ENCODE measurements at regions not wholly inside any gene's neighbourhood (a gene's known extent, or its start where the extent isn't known, plus 50 kb on each side); places are given as distances from the start of the nearest gene placed in this dataset.

GRCh38 chr1:199690496-199690895, 337.0 kb upstream of the NR5A2 start:
- H3K9ac ChIP-seq (ENCODE audit: low read depth, low read length) = no peak overlapping the region
- H3K27me3 ChIP-seq (ENCODE audit: insufficient read depth, low read length, poor library complexity) = peaks cover 56% of the 10 kb centered on the region
- H3K9me3 ChIP-seq (ENCODE audit: insufficient read depth, low read length, severe bottlenecking) = no peaks in the 10 kb centered on the region
- H3K36me3 ChIP-seq (ENCODE audit: insufficient read depth, low read length) = no peaks in the 10 kb centered on the region
- no peak overlapping the region for H3K27ac ChIP-seq (ENCODE audit: low read length)
- 0 out of 2 replicates have a peak, but pooled peaks cover 2% of the 10 kb centered on the region for H4K20me1 ChIP-seq (ENCODE audit: insufficient read depth, low read length)
- H2AFZ ChIP-seq (ENCODE audit: low read depth, low read length) = no peak overlapping the region
- H3K4me1 ChIP-seq (ENCODE audit: insufficient read depth, low read length) = no peaks in the 10 kb centered on the region
- H3K79me2 ChIP-seq (ENCODE audit: insufficient read depth, low read length) = no peaks in the 10 kb centered on the region
- DNase-seq (no peak), ATAC-seq (ENCODE audit: insufficient read depth, low read depth) (no peak)
- TF ChIP-seq EZH2 (IDR thresholded peaks at IDR 0.05; ENCODE audit: borderline replicate concordance, low read depth, low read length, severe bottlenecking) (no peak), CTCF (IDR thresholded peaks at IDR 0.05; ENCODE audit: borderline replicate concordance, extremely low read depth, low read length, poor library complexity, severe bottlenecking) (no peak)
- no peak overlapping the region for H3K4me2 ChIP-seq (ENCODE audit: insufficient read depth, low read length)
- H3K4me3 ChIP-seq (ENCODE audit: low read depth in 1 of 2, low read length in 2 of 2) = no peak overlapping the region

GRCh38 chr1:199691540-199691939, 336.0 kb upstream of the NR5A2 start:
- H3K27me3 ChIP-seq (ENCODE audit: insufficient read depth, low read length, poor library complexity) = peaks cover 51% of the 10 kb centered on the region
- no peaks in the 10 kb centered on the region for H3K9me3 ChIP-seq (ENCODE audit: insufficient read depth, low read length, severe bottlenecking)
- H4K20me1 ChIP-seq (ENCODE audit: insufficient read depth, low read length) = 0 out of 2 replicates have a peak, but pooled peaks cover 2% of the 10 kb centered on the region
- no peak overlapping the region for H3K4me2 ChIP-seq (ENCODE audit: insufficient read depth, low read length)
- no peaks in the 10 kb centered on the region for H3K4me1 ChIP-seq (ENCODE audit: insufficient read depth, low read length)
- H3K9ac ChIP-seq (ENCODE audit: low read depth, low read length) = no peak overlapping the region
- H3K36me3 ChIP-seq (ENCODE audit: insufficient read depth, low read length) = no peaks in the 10 kb centered on the region
- DNase-seq (no peak), ATAC-seq (ENCODE audit: insufficient read depth, low read depth) (no peak)
- no peak overlapping the region for H3K4me3 ChIP-seq (ENCODE audit: low read depth in 1 of 2, low read length in 2 of 2)
- no peak overlapping the region for H3K27ac ChIP-seq (ENCODE audit: low read length)
- no peak for TF ChIP-seq CTCF (IDR thresholded peaks at IDR 0.05; ENCODE audit: borderline replicate concordance, extremely low read depth, low read length, poor library complexity, severe bottlenecking)
- no peak for TF ChIP-seq EZH2 (IDR thresholded peaks at IDR 0.05; ENCODE audit: borderline replicate concordance, low read depth, low read length, severe bottlenecking)
- H2AFZ ChIP-seq (ENCODE audit: low read depth, low read length) = no peak overlapping the region
- no peaks in the 10 kb centered on the region for H3K79me2 ChIP-seq (ENCODE audit: insufficient read depth, low read length)

GRCh38 chr1:199693724-199694123, 333.8 kb upstream of the NR5A2 start:
- no peak overlapping the region for H2AFZ ChIP-seq (ENCODE audit: low read depth, low read length)
- TF ChIP-seq EZH2 (IDR thresholded peaks at IDR 0.05; ENCODE audit: borderline replicate concordance, low read depth, low read length, severe bottlenecking) (no peak), CTCF (IDR thresholded peaks at IDR 0.05; ENCODE audit: borderline replicate concordance, extremely low read depth, low read length, poor library complexity, severe bottlenecking) (no peak)

GRCh38 chr1:199696225-199696624, 331.3 kb upstream of the NR5A2 start:
- Histone ChIP-seq H3K4me2 (ENCODE audit: insufficient read depth, low read length) (no peak overlapping the region), H3K9me3 (ENCODE audit: insufficient read depth, low read length, severe bottlenecking) (no peaks in the 10 kb centered on the region), H3K4me3 (ENCODE audit: low read depth in 1 of 2, low read length in 2 of 2) (no peak overlapping the region), H3K36me3 (ENCODE audit: insufficient read depth, low read length) (no peaks in the 10 kb centered on the region), H3K27ac (ENCODE audit: low read length) (no peak overlapping the region), H3K79me2 (ENCODE audit: insufficient read depth, low read length) (no peaks in the 10 kb centered on the region), H3K27me3 (ENCODE audit: insufficient read depth, low read length, poor library complexity) (peaks cover 35% of the 10 kb centered on the region), H3K4me1 (ENCODE audit: insufficient read depth, low read length) (no peaks in the 10 kb centered on the region), H2AFZ (ENCODE audit: low read depth, low read length) (no peak overlapping the region), H4K20me1 (ENCODE audit: insufficient read depth, low read length) (0 out of 2 replicates have a peak, but pooled peaks cover 2% of the 10 kb centered on the region), H3K9ac (ENCODE audit: low read depth, low read length) (no peak overlapping the region)
- DNase-seq (no peak), ATAC-seq (ENCODE audit: insufficient read depth, low read depth) (no peak)
- no peak for TF ChIP-seq EZH2 (IDR thresholded peaks at IDR 0.05; ENCODE audit: borderline replicate concordance, low read depth, low read length, severe bottlenecking)
- TF ChIP-seq CTCF (IDR thresholded peaks at IDR 0.05; ENCODE audit: borderline replicate concordance, extremely low read depth, low read length, poor library complexity, severe bottlenecking) = no peak

More at GRCh38 chr1:199693724-199694123, 333.8 kb upstream of the NR5A2 start:
- Histone ChIP-seq H3K27ac (ENCODE audit: low read length) (no peak overlapping the region), H3K9me3 (ENCODE audit: insufficient read depth, low read length, severe bottlenecking) (no peaks in the 10 kb centered on the region), H3K4me1 (ENCODE audit: insufficient read depth, low read length) (no peaks in the 10 kb centered on the region), H3K4me3 (ENCODE audit: low read depth in 1 of 2, low read length in 2 of 2) (no peak overlapping the region), H3K79me2 (ENCODE audit: insufficient read depth, low read length) (no peaks in the 10 kb centered on the region), H3K27me3 (ENCODE audit: insufficient read depth, low read length, poor library complexity) (peaks cover 35% of the 10 kb centered on the region), H4K20me1 (ENCODE audit: insufficient read depth, low read length) (0 out of 2 replicates have a peak, but pooled peaks cover 2% of the 10 kb centered on the region), H3K9ac (ENCODE audit: low read depth, low read length) (no peak overlapping the region), H3K4me2 (ENCODE audit: insufficient read depth, low read length) (no peak overlapping the region), H3K36me3 (ENCODE audit: insufficient read depth, low read length) (no peaks in the 10 kb centered on the region)
- no peak for ATAC-seq (ENCODE audit: insufficient read depth, low read depth)
- no peak for DNase-seq

Data from DND-41 (cell line).